Small intestine (tissue), 7 donors: ENCODE measurements at regions not wholly inside any gene's neighbourhood (a gene's known extent, or its start where the extent isn't known, plus 50 kb on each side); places are given as distances from the start of the nearest gene placed in this dataset.
"Not testable (repeated sequence)": the region's sequence is repeated elsewhere in the genome, so short reads cannot be mapped to it uniquely, and the experiment has no call there.

Experiments used
- DNase-seq, 2 donors: peaks; one replicate each; pipeline versions ENCODE4 v3.0.0 to v3.0.0-alpha.2; 2013
- FAIRE-seq: peaks from 2 replicates; lab custom pipeline; 2012; peaks lifted over from hg19 to GRCh38; lab: Jason Lieb, UNC
- H3K27ac ChIP-seq, 3 donors: one replicate each; pipeline ENCODE4 v1.5.1; 2013; ENCODE audit warnings: low read length in 2 of 3, mild to moderate bottlenecking in 2 of 3, control low read depth in 1 of 3, inconsistent platforms in 1 of 3, low read depth in 1 of 3, moderate library complexity in 1 of 3
- H3K27me3 ChIP-seq, 3 donors: one replicate each; pipeline ENCODE4 v1.6.1; 2013; ENCODE audit warnings: low read length in 3 of 3, inconsistent platforms in 1 of 3; ENCODE audit not compliant: control insufficient read depth in 3 of 3, insufficient read depth in 3 of 3
- H3K36me3 ChIP-seq, 3 donors: one replicate each; pipeline ENCODE4 v1.6.1; 2013; ENCODE audit warnings: low read length in 3 of 3, inconsistent platforms in 1 of 3, low read depth in 1 of 3, mild to moderate bottlenecking in 1 of 3, moderate library complexity in 1 of 3; ENCODE audit not compliant: control insufficient read depth in 3 of 3, insufficient read depth in 2 of 3
- H3K4me1 ChIP-seq, 3 donors: one replicate each; pipeline ENCODE4 v1.6.1; 2013; ENCODE audit warnings: low read length in 2 of 3, inconsistent platforms in 1 of 3, low read depth in 1 of 3, mild to moderate bottlenecking in 1 of 3, moderate library complexity in 1 of 3; ENCODE audit not compliant: control insufficient read depth in 3 of 3, insufficient read depth in 2 of 3
- H3K4me3 ChIP-seq, 3 donors: one replicate each; pipeline ENCODE4 v1.5.1; 2013; ENCODE audit warnings: low read length in 3 of 3, control low read depth in 1 of 3, inconsistent platforms in 1 of 3, low read depth in 1 of 3, mild to moderate bottlenecking in 1 of 3, moderate library complexity in 1 of 3
- H3K9me3 ChIP-seq, 2 donors: one replicate each; pipeline ENCODE4 v1.6.1; 2013; ENCODE audit warnings: low read depth in 1 of 2, low read length in 1 of 2; ENCODE audit not compliant: control insufficient read depth in 2 of 2, insufficient read depth in 1 of 2
- WGBS, 3 donors: extraction: QIAGEN DNeasy Blood & Tissue Kit; methylation state at CpG; one replicate each; pipeline ENCODE4 v1.1.7; 2013; 5-methylcytosine and 5-hydroxymethylcytosine counted together
- donor health status: healthy with polysubstance abuse.
- donor health status: control.
- donor health status: control.
- donor health status: Bipolar disorder and iron deficiency.
- donor health status: healthy.

- WGBS, 3 donors = 40 to 68% (median 40%) methylated on average over 2 of the region's 2 CpGs
- H3K9me3 ChIP-seq = no peaks in the 10 kb centered on the region
- no peaks in the 10 kb centered on the region for H3K4me1 ChIP-seq
- no peak overlapping the region for H3K27ac ChIP-seq
- H3K27me3 ChIP-seq = peaks cover 0 to 5% (median 0%) of the 10 kb centered on the region in 3 donors
- no peak for FAIRE-seq
- DNase-seq = no peak
- no peak overlapping the region for H3K4me3 ChIP-seq
- H3K36me3 ChIP-seq = no peaks in the 10 kb centered on the region
These were observed 381.9 kb upstream of the CCL2 start for GRCh38 chr17:33873201-33873617.

GRCh38 chr17:33874617-33875060 is 380.4 kb upstream of the CCL2 start:
- Histone ChIP-seq H3K27me3 (peaks cover 0 to 5% (median 0%) of the 10 kb centered on the region in 3 donors), H3K9me3 (no peaks in the 10 kb centered on the region), H3K4me3 (no peak overlapping the region), H3K4me1 (no peaks in the 10 kb centered on the region), H3K36me3 (no peaks in the 10 kb centered on the region), H3K27ac (no peak overlapping the region)
- FAIRE-seq = no peak
- no peak for DNase-seq
- WGBS, 3 donors = 32 to 47% (median 46%) methylated on average over 2 of the region's 2 CpGs

GRCh38 chr17:33875973-33876372 is 379.1 kb upstream of the CCL2 start:
- no peaks in the 10 kb centered on the region for H3K9me3 ChIP-seq
- FAIRE-seq (no peak), DNase-seq (no peak)
- no peak overlapping the region for H3K4me3 ChIP-seq
- 79 to 84% (median 79%) methylated on average over 5 of the region's 5 CpGs for WGBS, 3 donors
- H3K27ac ChIP-seq = no peak overlapping the region
- no peaks in the 10 kb centered on the region for H3K4me1 ChIP-seq
- H3K36me3 ChIP-seq = no peaks in the 10 kb centered on the region
- H3K27me3 ChIP-seq = peaks cover 0 to 5% (median 0%) of the 10 kb centered on the region in 3 donors

- not testable (repeated sequence) for H3K4me1 ChIP-seq, H3K9me3 ChIP-seq, H3K36me3 ChIP-seq, DNase-seq, FAIRE-seq, H3K27ac ChIP-seq, H3K4me3 ChIP-seq, H3K27me3 ChIP-seq
- 92 to 100% (median 100%) methylated on average over 1 of the region's 2 CpGs for WGBS, 3 donors
These were observed 372.8 kb upstream of the CCL2 start for GRCh38 chr17:33882273-33882672.

GRCh38 chr17:33882677-33883076 is 372.4 kb upstream of the CCL2 start:
- not testable (repeated sequence) for H3K27ac ChIP-seq, FAIRE-seq, H3K36me3 ChIP-seq, DNase-seq, H3K9me3 ChIP-seq, H3K4me3 ChIP-seq, H3K4me1 ChIP-seq, H3K27me3 ChIP-seq
- 77 to 80% (median 78%) methylated on average over 1 to 3 of the region's 3 CpGs for WGBS, 3 donors

GRCh38 chr17:33888455-33888854 is 366.6 kb upstream of the CCL2 start:
- FAIRE-seq (no peak), DNase-seq (no peak)
- 35 to 66% (median 61%) methylated on average over 3 of the region's 3 CpGs for WGBS, 3 donors
- H3K27ac ChIP-seq = no peak overlapping the region
- H3K4me3 ChIP-seq = no peak overlapping the region
- H3K9me3 ChIP-seq = no peaks in the 10 kb centered on the region
- H3K4me1 ChIP-seq = no peaks in the 10 kb centered on the region
- H3K36me3 ChIP-seq = no peaks in the 10 kb centered on the region
- H3K27me3 ChIP-seq = peaks cover 0 to 6% (median 0%) of the 10 kb centered on the region in 3 donors

- WGBS, 3 donors = 22 to 31% (median 30%) methylated on average over 2 of the region's 2 CpGs
- peaks cover 0 to 6% (median 0%) of the 10 kb centered on the region in 3 donors for H3K27me3 ChIP-seq
- H3K27ac ChIP-seq = no peak overlapping the region
- H3K9me3 ChIP-seq = no peaks in the 10 kb centered on the region
- no peaks in the 10 kb centered on the region for H3K4me1 ChIP-seq
- no peak overlapping the region for H3K4me3 ChIP-seq
- no peak for DNase-seq
- no peaks in the 10 kb centered on the region for H3K36me3 ChIP-seq
- FAIRE-seq = no peak
These were observed 366.0 kb upstream of the CCL2 start for GRCh38 chr17:33889040-33889439.

GRCh38 chr17:33889766-33890165 is 365.3 kb upstream of the CCL2 start:
- FAIRE-seq = no peak
- H3K36me3 ChIP-seq = no peaks in the 10 kb centered on the region
- 86 to 89% (median 86%) methylated on average over 2 of the region's 2 CpGs for WGBS, 3 donors
- DNase-seq = no peak
- H3K27me3 ChIP-seq = peaks cover 0 to 9% (median 0%) of the 10 kb centered on the region in 3 donors
- no peak overlapping the region for H3K27ac ChIP-seq
- H3K4me1 ChIP-seq = no peaks in the 10 kb centered on the region
- H3K4me3 ChIP-seq = no peak overlapping the region
- no peaks in the 10 kb centered on the region for H3K9me3 ChIP-seq
